ENCODE measurements at regions not wholly inside any gene's neighbourhood (a gene's known extent, or its start where the extent isn't known, plus 50 kb on each side); places are given as distances from the start of the nearest gene placed in this dataset.

DNA sequence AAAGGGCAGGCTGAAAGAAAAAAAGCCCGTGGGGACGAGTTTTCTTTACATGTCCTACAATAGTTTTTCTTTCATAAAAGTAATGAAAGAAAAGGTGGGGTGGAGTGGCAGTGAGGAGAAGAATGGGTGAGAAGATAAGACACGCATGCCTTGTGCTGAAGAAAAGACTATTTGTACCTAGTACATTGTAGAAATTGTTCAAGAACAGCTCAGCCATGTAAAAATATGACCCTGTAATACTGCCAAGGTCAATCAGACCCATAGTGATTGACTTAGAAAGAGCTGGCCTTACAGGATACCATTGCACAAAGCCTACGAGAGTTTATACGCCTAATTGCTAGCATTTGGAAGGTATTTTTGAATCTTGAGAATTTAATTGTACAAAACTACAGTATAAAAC, 126.0 kb upstream of the NRIP1 start:
- TF ChIP-seq, protein P1, sequence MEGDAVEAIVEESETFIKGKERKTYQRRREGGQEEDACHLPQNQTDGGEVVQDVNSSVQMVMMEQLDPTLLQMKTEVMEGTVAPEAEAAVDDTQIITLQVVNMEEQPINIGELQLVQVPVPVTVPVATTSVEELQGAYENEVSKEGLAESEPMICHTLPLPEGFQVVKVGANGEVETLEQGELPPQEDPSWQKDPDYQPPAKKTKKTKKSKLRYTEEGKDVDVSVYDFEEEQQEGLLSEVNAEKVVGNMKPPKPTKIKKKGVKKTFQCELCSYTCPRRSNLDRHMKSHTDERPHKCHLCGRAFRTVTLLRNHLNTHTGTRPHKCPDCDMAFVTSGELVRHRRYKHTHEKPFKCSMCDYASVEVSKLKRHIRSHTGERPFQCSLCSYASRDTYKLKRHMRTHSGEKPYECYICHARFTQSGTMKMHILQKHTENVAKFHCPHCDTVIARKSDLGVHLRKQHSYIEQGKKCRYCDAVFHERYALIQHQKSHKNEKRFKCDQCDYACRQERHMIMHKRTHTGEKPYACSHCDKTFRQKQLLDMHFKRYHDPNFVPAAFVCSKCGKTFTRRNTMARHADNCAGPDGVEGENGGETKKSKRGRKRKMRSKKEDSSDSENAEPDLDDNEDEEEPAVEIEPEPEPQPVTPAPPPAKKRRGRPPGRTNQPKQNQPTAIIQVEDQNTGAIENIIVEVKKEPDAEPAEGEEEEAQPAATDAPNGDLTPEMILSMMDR (IDR thresholded peaks at IDR 0.05): no peak
- TF ChIP-seq POLR2AphosphoS5 (IDR thresholded peaks at IDR 0.05) (no peak), POLR2A (IDR thresholded peaks at IDR 0.05) (no peak), EP300 (IDR thresholded peaks at IDR 0.05) (no peak)
